ENCODE measurements at regions not wholly inside any gene's neighbourhood (a gene's known extent, or its start where the extent isn't known, plus 50 kb on each side); places are given as distances from the start of the nearest gene placed in this dataset.

DNA sequence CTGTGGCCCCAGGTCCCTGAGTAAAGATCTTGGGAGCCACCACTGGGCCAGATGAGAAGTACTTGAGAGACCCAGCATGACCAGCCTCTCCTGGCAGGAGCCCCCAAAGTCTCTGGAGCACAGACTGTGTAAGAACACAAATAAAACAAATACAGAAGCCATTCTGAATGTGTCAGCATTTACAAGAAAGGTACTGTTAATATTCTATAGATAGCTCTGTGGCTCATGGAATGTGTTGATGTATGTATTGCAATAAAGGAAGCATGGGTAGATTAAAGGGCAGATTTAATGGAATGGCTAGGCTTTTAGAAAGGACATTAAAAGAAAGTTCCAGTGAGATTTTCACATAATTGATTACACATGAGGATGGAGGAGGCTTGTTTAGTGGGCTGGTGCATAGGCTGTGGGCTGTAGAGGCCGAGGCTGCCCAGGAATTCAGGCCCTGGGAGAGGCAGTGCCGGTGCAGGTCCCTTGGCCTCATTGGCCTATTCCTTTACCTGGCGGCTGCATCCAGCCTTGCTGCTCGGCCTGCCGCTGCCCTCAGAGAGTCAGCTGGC lies 127.7 kb upstream of the DLX2 start:
- H3K9ac ChIP-seq: no peak overlapping the region
- TF ChIP-seq EZH2 (IDR thresholded peaks at IDR 0.05; ENCODE audit: insufficient read depth, poor library complexity, severe bottlenecking) (no peak), EZH2phosphoT487 (IDR thresholded peaks at IDR 0.05; ENCODE audit: insufficient read depth, low read depth) (no peak)
- 66 to 68% methylated on average over 5 of the region's 5 CpGs for WGBS, 2 experiments (ENCODE audit: low coverage in 1 of 2, low lambda C conversion rate in 2 of 2, missing lambda C conversion rate in 2 of 2)

DNA sequence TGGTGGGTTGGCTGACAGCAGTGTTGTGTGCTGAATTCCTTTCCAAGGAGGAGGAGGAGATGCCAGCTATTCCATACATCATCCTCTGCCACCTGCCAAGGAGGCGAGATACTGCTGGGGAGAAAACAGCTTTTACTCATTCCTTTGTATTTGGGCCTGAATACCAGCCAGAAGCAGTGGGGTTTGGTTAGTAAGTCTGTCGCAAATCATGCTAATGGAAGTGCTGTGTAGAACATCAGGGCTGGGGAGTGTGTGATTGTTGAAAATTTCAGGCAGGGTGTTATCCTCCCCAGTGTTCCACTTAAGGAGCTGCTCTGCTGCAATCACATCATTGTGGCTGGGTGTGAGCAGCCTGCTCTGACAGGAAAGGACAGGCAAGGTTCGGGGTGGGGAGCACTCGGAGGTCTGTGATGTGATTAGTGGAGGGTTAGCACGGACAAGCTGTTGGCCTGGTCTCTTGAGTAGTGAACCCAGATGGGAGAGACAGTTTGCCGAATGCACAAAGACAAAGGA lies 128.2 kb upstream of the DLX2 start:
- H3K4me2 ChIP-seq (ENCODE audit: unreplicated experiment): no peak overlapping the region
- no peak overlapping the region for H2AFZ ChIP-seq
- DNase-seq: no peak
- H3F3A ChIP-seq (ENCODE audit: insufficient read depth): peaks cover 10% of the 10 kb centered on the region
- H3K9me2 ChIP-seq (ENCODE audit: insufficient read depth): no peaks in the 10 kb centered on the region
- H3K36me3 ChIP-seq (ENCODE audit: low read depth): no peaks in the 10 kb centered on the region
- H3K9ac ChIP-seq: no peak overlapping the region
- in situ Hi-C loops (cut with MboI): no loop called here
- no peaks in the 10 kb centered on the region for H3K9me3 ChIP-seq (ENCODE audit: low read depth)
- no peak overlapping the region for H3K4me3 ChIP-seq
- peaks cover 10% of the 10 kb centered on the region for H3K4me1 ChIP-seq (ENCODE audit: insufficient read depth)
- peaks cover 17% of the 10 kb centered on the region for H3K27me3 ChIP-seq (replicated peaks; ENCODE audit: insufficient read depth)
- H3K27ac ChIP-seq: no peak overlapping the region
- 86 to 90% methylated on average over 6 of the region's 6 CpGs for WGBS, 2 experiments (ENCODE audit: low coverage in 1 of 2, low lambda C conversion rate in 2 of 2, missing lambda C conversion rate in 2 of 2)
- TF ChIP-seq EZH2 (IDR thresholded peaks at IDR 0.05; ENCODE audit: insufficient read depth, poor library complexity, severe bottlenecking): no peak
- no peak for TF ChIP-seq EZH2phosphoT487 (IDR thresholded peaks at IDR 0.05; ENCODE audit: insufficient read depth, low read depth)
- H3K79me2 ChIP-seq (ENCODE audit: insufficient read depth): no peaks in the 10 kb centered on the region
- H4K20me1 ChIP-seq (ENCODE audit: insufficient read depth): no peaks in the 10 kb centered on the region

More for the DNA sequence above, 127.7 kb upstream of the DLX2 start:
- in situ Hi-C loops (cut with MboI): no loop called here
- peaks cover 10% of the 10 kb centered on the region for H3F3A ChIP-seq (ENCODE audit: insufficient read depth)
- no peak overlapping the region for H3K4me2 ChIP-seq (ENCODE audit: unreplicated experiment)
- H3K4me3 ChIP-seq: no peak overlapping the region
- no peak overlapping the region for H3K27ac ChIP-seq
- peaks cover 10% of the 10 kb centered on the region for H3K4me1 ChIP-seq (ENCODE audit: insufficient read depth)
- H3K9me3 ChIP-seq (ENCODE audit: low read depth): no peaks in the 10 kb centered on the region
- peaks cover 11% of the 10 kb centered on the region for H3K27me3 ChIP-seq (replicated peaks; ENCODE audit: insufficient read depth)
- no peaks in the 10 kb centered on the region for H4K20me1 ChIP-seq (ENCODE audit: insufficient read depth)
- no peaks in the 10 kb centered on the region for H3K9me2 ChIP-seq (ENCODE audit: insufficient read depth)
- no peak overlapping the region for H2AFZ ChIP-seq
- DNase-seq: no peak
- no peaks in the 10 kb centered on the region for H3K36me3 ChIP-seq (ENCODE audit: low read depth)
- H3K79me2 ChIP-seq (ENCODE audit: insufficient read depth): no peaks in the 10 kb centered on the region

DNA sequence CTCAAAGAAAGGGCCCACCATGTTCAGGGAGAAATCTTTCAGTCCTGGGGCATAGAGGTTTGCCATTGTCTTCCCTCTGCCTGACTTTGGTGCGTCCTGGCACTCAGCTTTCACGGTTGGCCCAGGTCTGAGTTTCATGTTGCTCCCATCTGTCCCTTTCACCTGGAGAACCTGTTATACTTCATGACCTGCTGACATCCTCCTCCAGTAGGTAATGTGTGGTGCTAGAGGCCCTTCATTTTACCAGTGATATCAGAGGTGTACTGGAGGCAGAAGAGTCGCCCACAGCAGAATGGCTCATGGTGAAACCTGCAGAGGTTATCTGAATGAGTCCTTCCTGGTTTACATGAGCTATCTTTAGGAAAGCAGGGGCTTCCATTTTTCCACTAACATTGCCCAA lies 128.8 kb upstream of the DLX2 start:
- no peak for TF ChIP-seq EZH2phosphoT487 (IDR thresholded peaks at IDR 0.05; ENCODE audit: insufficient read depth, low read depth)
- no peak for TF ChIP-seq EZH2 (IDR thresholded peaks at IDR 0.05; ENCODE audit: insufficient read depth, poor library complexity, severe bottlenecking)
- Histone ChIP-seq H3K27me3 (replicated peaks; ENCODE audit: insufficient read depth) (peaks cover 22% of the 10 kb centered on the region), H3K9me3 (ENCODE audit: low read depth) (no peaks in the 10 kb centered on the region), H4K20me1 (ENCODE audit: insufficient read depth) (no peaks in the 10 kb centered on the region), H3K4me1 (ENCODE audit: insufficient read depth) (peaks cover 10% of the 10 kb centered on the region), H3K79me2 (ENCODE audit: insufficient read depth) (no peaks in the 10 kb centered on the region), H3K4me3 (no peak overlapping the region), H3K9me2 (ENCODE audit: insufficient read depth) (no peaks in the 10 kb centered on the region), H3F3A (ENCODE audit: insufficient read depth) (peaks cover 10% of the 10 kb centered on the region), H3K9ac (no peak overlapping the region), H3K4me2 (ENCODE audit: unreplicated experiment) (peak overlapping the region; percentile 30), H3K27ac (no peak overlapping the region), H3K36me3 (ENCODE audit: low read depth) (no peaks in the 10 kb centered on the region), H2AFZ (no peak overlapping the region)
- WGBS, 2 experiments (ENCODE audit: low coverage in 1 of 2, low lambda C conversion rate in 2 of 2, missing lambda C conversion rate in 2 of 2): 95 to 100% methylated on average over 3 of the region's 3 CpGs
- in situ Hi-C loops (cut with MboI): no loop called here
- DNase-seq: no peak

DNA sequence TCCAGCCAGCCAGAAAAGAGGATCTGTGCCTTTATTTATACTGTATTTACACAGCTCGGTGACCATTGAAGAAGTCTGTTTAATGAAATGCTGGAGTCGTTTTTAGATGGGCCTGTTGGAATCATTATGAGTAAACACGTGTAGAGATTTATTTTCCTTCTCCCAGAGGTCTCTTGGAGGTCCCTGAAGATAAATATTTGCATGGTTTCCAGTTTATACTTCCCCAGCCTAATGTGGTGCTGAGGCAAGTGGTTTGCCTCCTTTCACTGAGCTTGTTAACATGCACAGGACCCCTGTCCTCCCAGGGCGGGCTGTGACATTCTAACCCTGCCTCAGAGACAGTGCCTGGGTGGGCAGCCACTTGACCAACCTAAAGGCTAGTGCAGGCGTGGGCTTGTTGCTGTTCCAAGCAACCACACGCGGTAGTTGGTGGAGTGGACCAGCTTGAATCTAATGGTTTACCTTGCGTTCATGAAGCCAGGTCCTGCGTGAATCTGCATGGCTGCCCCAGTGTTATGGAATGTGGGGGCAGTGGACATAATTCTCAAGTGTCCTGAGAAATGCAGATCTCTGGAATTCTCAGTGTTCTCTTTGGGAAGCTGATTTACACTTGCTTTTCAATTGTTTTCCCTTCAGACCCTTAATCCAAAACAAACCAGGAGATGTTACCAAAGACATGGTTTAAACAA lies 130.2 kb upstream of the DLX2 start:
- Histone ChIP-seq H3K4me1 (ENCODE audit: insufficient read depth) (peaks cover 10% of the 10 kb centered on the region), H3F3A (ENCODE audit: insufficient read depth) (peaks cover 10% of the 10 kb centered on the region), H4K20me1 (ENCODE audit: insufficient read depth) (no peaks in the 10 kb centered on the region), H3K4me2 (ENCODE audit: unreplicated experiment) (no peak overlapping the region), H3K79me2 (ENCODE audit: insufficient read depth) (no peaks in the 10 kb centered on the region), H3K36me3 (ENCODE audit: low read depth) (no peaks in the 10 kb centered on the region), H3K9ac (no peak overlapping the region), H3K27ac (no peak overlapping the region), H3K27me3 (replicated peaks; ENCODE audit: insufficient read depth) (peaks cover 25% of the 10 kb centered on the region), H3K9me3 (ENCODE audit: low read depth) (no peaks in the 10 kb centered on the region), H3K9me2 (ENCODE audit: insufficient read depth) (no peaks in the 10 kb centered on the region), H2AFZ (no peak overlapping the region), H3K4me3 (no peak overlapping the region)
- DNase-seq: no peak
- in situ Hi-C loops (cut with MboI): no loop called here
- WGBS, 2 experiments (ENCODE audit: low coverage in 1 of 2, low lambda C conversion rate in 2 of 2, missing lambda C conversion rate in 2 of 2): 85 to 88% methylated on average over 9 of the region's 9 CpGs
- no peak for TF ChIP-seq EZH2phosphoT487 (IDR thresholded peaks at IDR 0.05; ENCODE audit: insufficient read depth, low read depth)

Data from GM23248 (cell line).